ENCODE measurements at regions not wholly inside any gene's neighbourhood (a gene's known extent, or its start where the extent isn't known, plus 50 kb on each side); places are given as distances from the start of the nearest gene placed in this dataset.

DNA sequence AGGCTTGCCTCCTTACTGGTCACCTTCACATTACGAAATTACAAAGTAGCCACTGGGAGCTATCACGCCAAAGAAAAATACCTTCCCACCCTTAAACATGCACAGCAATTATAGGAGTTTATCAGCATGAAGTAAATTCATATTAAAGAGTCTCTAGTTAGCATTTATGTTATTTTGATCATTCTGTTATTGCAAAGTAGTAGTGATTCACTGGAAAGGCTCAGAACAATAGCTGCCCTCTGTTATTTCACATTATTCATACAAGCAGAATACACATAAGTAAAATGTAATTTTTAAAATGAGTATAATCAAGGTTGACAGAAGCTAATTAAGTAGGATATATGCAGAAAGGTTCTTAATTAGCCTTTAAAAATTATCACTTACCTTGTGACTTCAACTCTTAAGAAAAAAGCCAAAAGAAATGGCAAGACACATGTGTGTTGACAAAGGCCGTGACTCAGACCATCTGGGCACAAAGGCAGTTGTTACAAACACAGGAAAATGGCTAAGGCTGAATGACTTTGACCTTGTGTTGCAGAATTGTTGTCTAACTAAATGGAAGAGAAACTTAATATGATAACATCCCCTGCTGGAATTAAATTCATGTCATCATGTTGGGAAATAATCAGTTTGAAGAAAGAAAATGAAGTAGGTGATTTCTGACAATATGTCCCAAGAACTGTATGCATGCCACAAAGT lies 108.3 kb downstream of the ARL6IP6 start:
- Histone ChIP-seq H3K9me3 (ENCODE audit: control insufficient read depth in 5 of 5, low read length in 5 of 5) (no peaks in the 10 kb centered on the region), H3K27me3 (ENCODE audit: control insufficient read depth in 5 of 5, insufficient read depth in 4 of 5, low read length in 5 of 5) (no peaks in the 10 kb centered on the region), H3K27ac (ENCODE audit: low read depth, low read length) (no peak overlapping the region), H3K4me1 (ENCODE audit: control insufficient read depth in 5 of 5, insufficient read depth in 5 of 5, low read length in 5 of 5) (no peaks in the 10 kb centered on the region), H3K9ac (ENCODE audit: low read length in 5 of 5) (no peak overlapping the region), H3K36me3 (ENCODE audit: control insufficient read depth in 5 of 5, insufficient read depth in 5 of 5, low read length in 5 of 5) (no peaks in the 10 kb centered on the region), H3K4me3 (ENCODE audit: low read depth in 1 of 5, low read length in 5 of 5) (no peak overlapping the region)

GRCh38 chr2:152825834-152826233 lies 107.4 kb downstream of the ARL6IP6 start:
- no peak overlapping the region for H3K27ac ChIP-seq (ENCODE audit: low read depth, low read length)
- no peaks in the 10 kb centered on the region for H3K9me3 ChIP-seq (ENCODE audit: control insufficient read depth in 5 of 5, low read length in 5 of 5)
- H3K36me3 ChIP-seq (ENCODE audit: control insufficient read depth in 5 of 5, insufficient read depth in 5 of 5, low read length in 5 of 5) = no peaks in the 10 kb centered on the region
- no peaks in the 10 kb centered on the region for H3K27me3 ChIP-seq (ENCODE audit: control insufficient read depth in 5 of 5, insufficient read depth in 4 of 5, low read length in 5 of 5)
- no peak overlapping the region for H3K9ac ChIP-seq (ENCODE audit: low read length in 5 of 5)
- no peak overlapping the region for H3K4me3 ChIP-seq (ENCODE audit: low read depth in 1 of 5, low read length in 5 of 5)
- no peaks in the 10 kb centered on the region for H3K4me1 ChIP-seq (ENCODE audit: control insufficient read depth in 5 of 5, insufficient read depth in 5 of 5, low read length in 5 of 5)

- no peaks in the 10 kb centered on the region for H3K27me3 ChIP-seq (ENCODE audit: control insufficient read depth in 5 of 5, insufficient read depth in 4 of 5, low read length in 5 of 5)
- H3K9ac ChIP-seq (ENCODE audit: low read length in 5 of 5) = no peak overlapping the region
- H3K27ac ChIP-seq (ENCODE audit: low read depth, low read length) = no peak overlapping the region
- no peaks in the 10 kb centered on the region for H3K4me1 ChIP-seq (ENCODE audit: control insufficient read depth in 5 of 5, insufficient read depth in 5 of 5, low read length in 5 of 5)
- no peak overlapping the region for H3K4me3 ChIP-seq (ENCODE audit: low read depth in 1 of 5, low read length in 5 of 5)
- H3K36me3 ChIP-seq (ENCODE audit: control insufficient read depth in 5 of 5, insufficient read depth in 5 of 5, low read length in 5 of 5) = no peaks in the 10 kb centered on the region
- no peaks in the 10 kb centered on the region for H3K9me3 ChIP-seq (ENCODE audit: control insufficient read depth in 5 of 5, low read length in 5 of 5)
Measured at GRCh38 chr2:152823905-152824304, 105.5 kb downstream of the ARL6IP6 start.

- H3K27ac ChIP-seq (ENCODE audit: low read depth, low read length) = no peak overlapping the region
Measured at GRCh38 chr2:152822676-152823075, 104.3 kb downstream of the ARL6IP6 start.

GRCh38 chr2:152820048-152820447 lies 101.6 kb downstream of the ARL6IP6 start:
- H3K27me3 ChIP-seq (ENCODE audit: control insufficient read depth in 5 of 5, insufficient read depth in 4 of 5, low read length in 5 of 5) = no peaks in the 10 kb centered on the region
- H3K36me3 ChIP-seq (ENCODE audit: control insufficient read depth in 5 of 5, insufficient read depth in 5 of 5, low read length in 5 of 5) = no peaks in the 10 kb centered on the region

More at GRCh38 chr2:152822676-152823075, 104.3 kb downstream of the ARL6IP6 start:
- no peaks in the 10 kb centered on the region for H3K9me3 ChIP-seq (ENCODE audit: control insufficient read depth in 5 of 5, low read length in 5 of 5)
- H3K4me3 ChIP-seq (ENCODE audit: low read depth in 1 of 5, low read length in 5 of 5) = no peak overlapping the region
- H3K9ac ChIP-seq (ENCODE audit: low read length in 5 of 5) = no peak overlapping the region
- no peaks in the 10 kb centered on the region for H3K27me3 ChIP-seq (ENCODE audit: control insufficient read depth in 5 of 5, insufficient read depth in 4 of 5, low read length in 5 of 5)
- H3K36me3 ChIP-seq (ENCODE audit: control insufficient read depth in 5 of 5, insufficient read depth in 5 of 5, low read length in 5 of 5) = no peaks in the 10 kb centered on the region
- H3K4me1 ChIP-seq (ENCODE audit: control insufficient read depth in 5 of 5, insufficient read depth in 5 of 5, low read length in 5 of 5) = no peaks in the 10 kb centered on the region

GRCh38 chr2:152815634-152816257 lies 97.3 kb downstream of the ARL6IP6 start:
- H3K9ac ChIP-seq (ENCODE audit: low read length in 5 of 5) = no peak overlapping the region
- H3K4me1 ChIP-seq (ENCODE audit: control insufficient read depth in 5 of 5, insufficient read depth in 5 of 5, low read length in 5 of 5) = no peaks in the 10 kb centered on the region
- no peak overlapping the region for H3K4me3 ChIP-seq (ENCODE audit: low read depth in 1 of 5, low read length in 5 of 5)
- H3K27me3 ChIP-seq (ENCODE audit: control insufficient read depth in 5 of 5, insufficient read depth in 4 of 5, low read length in 5 of 5) = no peaks in the 10 kb centered on the region
- H3K27ac ChIP-seq (ENCODE audit: low read depth, low read length) = no peak overlapping the region
- peaks cover 3 to 17% (median 12%) of the 10 kb centered on the region in 5 donors for H3K9me3 ChIP-seq (ENCODE audit: control insufficient read depth in 5 of 5, low read length in 5 of 5)
- H3K36me3 ChIP-seq (ENCODE audit: control insufficient read depth in 5 of 5, insufficient read depth in 5 of 5, low read length in 5 of 5) = no peaks in the 10 kb centered on the region

More at GRCh38 chr2:152820048-152820447, 101.6 kb downstream of the ARL6IP6 start:
- Histone ChIP-seq H3K9me3 (ENCODE audit: control insufficient read depth in 5 of 5, low read length in 5 of 5) (no peaks in the 10 kb centered on the region), H3K4me3 (ENCODE audit: low read depth in 1 of 5, low read length in 5 of 5) (no peak overlapping the region), H3K9ac (ENCODE audit: low read length in 5 of 5) (no peak overlapping the region), H3K27ac (ENCODE audit: low read depth, low read length) (no peak overlapping the region), H3K4me1 (ENCODE audit: control insufficient read depth in 5 of 5, insufficient read depth in 5 of 5, low read length in 5 of 5) (no peaks in the 10 kb centered on the region)

GRCh38 chr2:152814475-152815030 lies 96.1 kb downstream of the ARL6IP6 start:
- H3K4me3 ChIP-seq (ENCODE audit: low read depth in 1 of 5, low read length in 5 of 5) = no peak overlapping the region
- H3K4me1 ChIP-seq (ENCODE audit: control insufficient read depth in 5 of 5, insufficient read depth in 5 of 5, low read length in 5 of 5) = no peaks in the 10 kb centered on the region
- H3K9me3 ChIP-seq (ENCODE audit: control insufficient read depth in 5 of 5, low read length in 5 of 5) = peaks cover 3 to 17% (median 12%) of the 10 kb centered on the region in 5 donors
- H3K9ac ChIP-seq (ENCODE audit: low read length in 5 of 5) = no peak overlapping the region
- H3K36me3 ChIP-seq (ENCODE audit: control insufficient read depth in 5 of 5, insufficient read depth in 5 of 5, low read length in 5 of 5) = no peaks in the 10 kb centered on the region
- H3K27me3 ChIP-seq (ENCODE audit: control insufficient read depth in 5 of 5, insufficient read depth in 4 of 5, low read length in 5 of 5) = no peaks in the 10 kb centered on the region
- H3K27ac ChIP-seq (ENCODE audit: low read depth, low read length) = no peak overlapping the region

DNA sequence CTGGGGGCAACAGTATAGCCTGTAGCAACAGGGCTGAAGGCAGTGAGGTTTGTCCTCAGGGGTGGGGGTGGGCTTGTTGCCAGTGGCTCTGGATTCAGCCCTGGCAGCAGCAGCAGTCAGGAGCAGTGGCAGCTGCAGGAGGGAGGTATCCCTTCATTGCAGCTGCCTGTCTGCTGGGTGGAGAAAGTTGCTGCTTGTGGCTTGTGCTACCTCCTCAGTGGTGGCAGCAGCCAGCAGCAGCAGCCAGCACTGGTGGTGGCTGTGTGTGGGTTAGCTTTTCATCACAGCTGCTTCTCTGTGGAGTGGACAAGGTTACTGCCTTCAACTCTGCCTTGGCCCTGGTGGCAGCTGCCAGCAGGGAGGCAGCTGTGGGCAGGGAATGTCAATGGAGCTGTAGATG lies 94.9 kb downstream of the ARL6IP6 start:
- no peaks in the 10 kb centered on the region for H3K27me3 ChIP-seq (ENCODE audit: control insufficient read depth in 5 of 5, insufficient read depth in 4 of 5, low read length in 5 of 5)
- H3K4me1 ChIP-seq (ENCODE audit: control insufficient read depth in 5 of 5, insufficient read depth in 5 of 5, low read length in 5 of 5) = no peaks in the 10 kb centered on the region
- no peak overlapping the region for H3K9ac ChIP-seq (ENCODE audit: low read length in 5 of 5)
- no peak overlapping the region for H3K4me3 ChIP-seq (ENCODE audit: low read depth in 1 of 5, low read length in 5 of 5)
- H3K27ac ChIP-seq (ENCODE audit: low read depth, low read length) = no peak overlapping the region
- H3K9me3 ChIP-seq (ENCODE audit: control insufficient read depth in 5 of 5, low read length in 5 of 5) = peaks cover 3 to 17% (median 12%) of the 10 kb centered on the region in 5 donors
- no peaks in the 10 kb centered on the region for H3K36me3 ChIP-seq (ENCODE audit: control insufficient read depth in 5 of 5, insufficient read depth in 5 of 5, low read length in 5 of 5)

Measured in subcutaneous abdominal adipose tissue (tissue), 5 donors.